Mesenchymal stem cell (in vitro differentiated cells and primary cell): ENCODE measurements at regions not wholly inside any gene's neighbourhood (a gene's known extent, or its start where the extent isn't known, plus 50 kb on each side); places are given as distances from the start of the nearest gene placed in this dataset.
A peak's percentile ranks its signal among the peaks of the same experiment; 100 is the strongest.

Experiments
- DNase-seq: peaks from one replicate; pipeline ENCODE4 v3.0.0-alpha.2; 2013
- H2AFZ ChIP-seq: one replicate; pipeline ENCODE4 v1.6.1; 2013; ENCODE audit warnings: low read depth, mild to moderate bottlenecking, control low read depth, inconsistent platforms, low read length, moderate library complexity
- H2AK5ac ChIP-seq: 2 replicates; pipeline ENCODE4 v1.6.1; 2013; ENCODE audit warnings: low read length, moderate library complexity, mild to moderate bottlenecking, inconsistent platforms; ENCODE audit not compliant: severe bottlenecking
- H2BK120ac ChIP-seq: one replicate; pipeline ENCODE4 v1.6.1; 2013; ENCODE audit warnings: low read depth, mild to moderate bottlenecking, inconsistent platforms, low read length, moderate library complexity
- H2BK12ac ChIP-seq, 2 experiments: one replicate each; pipeline ENCODE4 v1.6.1; 2013; ENCODE audit warnings: inconsistent platforms in 2 of 2, low read length in 2 of 2, mild to moderate bottlenecking in 2 of 2, moderate library complexity in 2 of 2, control low read depth in 1 of 2
- H2BK15ac ChIP-seq: one replicate; pipeline ENCODE4 v1.6.1; 2013; ENCODE audit warnings: mild to moderate bottlenecking, low read depth, inconsistent platforms; ENCODE audit not compliant: poor library complexity, severe bottlenecking
- H2BK5ac ChIP-seq: 2 replicates; pipeline ENCODE4 v1.6.1; 2013; ENCODE audit warnings: low read depth, mild to moderate bottlenecking, low read length, control low read depth, inconsistent platforms; ENCODE audit not compliant: poor library complexity, severe bottlenecking
- H3K14ac ChIP-seq, 2 experiments: one replicate each; pipeline ENCODE4 v1.6.1; 2013; ENCODE audit warnings: inconsistent platforms in 2 of 2, low read length in 2 of 2, control low read depth in 1 of 2, mild to moderate bottlenecking in 1 of 2, moderate library complexity in 1 of 2
- H3K18ac ChIP-seq, 2 experiments: one replicate each; pipeline ENCODE4 v1.6.1; 2013; ENCODE audit warnings: inconsistent platforms in 2 of 2, low read length in 2 of 2, control low read depth in 1 of 2, low read depth in 1 of 2, mild to moderate bottlenecking in 1 of 2
- H3K23ac ChIP-seq, 2 experiments: one replicate each; pipeline ENCODE4 v1.6.1; 2013; ENCODE audit warnings: inconsistent platforms in 2 of 2, low read length in 2 of 2, mild to moderate bottlenecking in 2 of 2, moderate library complexity in 2 of 2, control low read depth in 1 of 2
- H3K27ac ChIP-seq: 2 replicates; pipeline ENCODE4 v1.5.1; 2013; ENCODE audit warnings: mild to moderate bottlenecking, moderate library complexity, low read length, control low read depth, inconsistent platforms; ENCODE audit not compliant: poor library complexity, severe bottlenecking
- H3K27me3 ChIP-seq, 2 experiments: 2 replicates each; pipeline versions ENCODE4 v1.6.1 to v1.7.0; 2013; ENCODE audit warnings: low read length in 2 of 2, mild to moderate bottlenecking in 2 of 2, moderate library complexity in 2 of 2, control low read depth in 1 of 2, inconsistent platforms in 1 of 2; ENCODE audit not compliant: control insufficient read depth in 1 of 2, insufficient read depth in 1 of 2
- H3K36me3 ChIP-seq, 2 experiments: 2 replicates each; pipeline versions ENCODE4 v1.6.1 to v1.7.0; 2013; ENCODE audit warnings: low read length in 2 of 2, control low read depth in 1 of 2, inconsistent platforms in 1 of 2, low read depth in 1 of 2, mild to moderate bottlenecking in 1 of 2; ENCODE audit not compliant: insufficient read depth in 2 of 2, control insufficient read depth in 1 of 2
- H3K4ac ChIP-seq, 2 experiments: one replicate each; pipeline ENCODE4 v1.6.1; 2013; ENCODE audit warnings: inconsistent platforms in 2 of 2, low read length in 2 of 2, mild to moderate bottlenecking in 2 of 2, moderate library complexity in 2 of 2, control low read depth in 1 of 2, low read depth in 1 of 2
- H3K4me1 ChIP-seq: 2 replicates; pipeline ENCODE4 v1.6.1; 2013; ENCODE audit warnings: low read depth, low read length, control low read depth; ENCODE audit not compliant: control insufficient read depth, insufficient read depth
- H3K4me2 ChIP-seq: 2 replicates; pipeline ENCODE4 v1.6.1; 2013; ENCODE audit warnings: low read length, mild to moderate bottlenecking, inconsistent platforms; ENCODE audit not compliant: poor library complexity, severe bottlenecking
- H3K4me3 ChIP-seq, 2 experiments: 2 replicates each; pipeline versions ENCODE4 v1.5.1 to v1.7.0; 2013; ENCODE audit warnings: low read length in 2 of 2, mild to moderate bottlenecking in 2 of 2, control low read depth in 1 of 2, low read depth in 1 of 2; ENCODE audit not compliant: insufficient read depth in 1 of 2
- H3K79me1 ChIP-seq: replicated peaks from 2 replicates; pipeline ENCODE4 v1.6.1; 2013; ENCODE audit warnings: mild to moderate bottlenecking, control low read depth, low read length, inconsistent platforms; ENCODE audit not compliant: poor library complexity, severe bottlenecking
- H3K9ac ChIP-seq: 2 replicates; pipeline ENCODE4 v1.7.0; 2013; ENCODE audit warnings: mild to moderate bottlenecking, low read length, moderate library complexity
- H3K9me3 ChIP-seq: 2 replicates; pipeline ENCODE4 v1.7.0; 2013; ENCODE audit warnings: mild to moderate bottlenecking, low read length; ENCODE audit not compliant: control insufficient read depth
- H4K8ac ChIP-seq: one replicate; pipeline ENCODE4 v1.6.1; 2013; ENCODE audit warnings: inconsistent platforms, mild to moderate bottlenecking, low read length, moderate library complexity
- H4K91ac ChIP-seq: one replicate; pipeline ENCODE4 v1.6.1; 2013; ENCODE audit warnings: mild to moderate bottlenecking, low read length, inconsistent platforms
- WGBS: methylation state at CpG from one replicate; pipeline ENCODE4 v1.1.7; 2013; ENCODE audit warnings: mixed read lengths; 5-methylcytosine and 5-hydroxymethylcytosine counted together

- H3K4me3 ChIP-seq: peak overlapping the region in 1 of 2 experiments; percentile 10
- H3K4ac ChIP-seq: no peak overlapping the region
- H3K18ac ChIP-seq: peak overlapping the region; percentile 37 to 75
- H2BK120ac ChIP-seq: no peak overlapping the region
- no peaks in the 10 kb centered on the region for H3K79me1 ChIP-seq
- no peak overlapping the region for H2BK15ac ChIP-seq
- peak; percentile 79 for DNase-seq
- H4K8ac ChIP-seq: no peak overlapping the region
- peaks cover 0 to 6% of the 10 kb centered on the region in 2 experiments for H3K27me3 ChIP-seq
- no peak overlapping the region for H3K27ac ChIP-seq
- no peak overlapping the region for H3K23ac ChIP-seq
- H3K9ac ChIP-seq: peak overlapping the region; percentile 33
- H3K4me2 ChIP-seq: no peak overlapping the region
- H3K4me1 ChIP-seq: peaks cover 4% of the 10 kb centered on the region
- no peak overlapping the region for H2BK5ac ChIP-seq
- H4K91ac ChIP-seq: no peak overlapping the region
- no peaks in the 10 kb centered on the region for H3K36me3 ChIP-seq
- H2AFZ ChIP-seq: no peak overlapping the region
- no peak overlapping the region for H2AK5ac ChIP-seq
- 54% methylated on average over 5 of the region's 6 CpGs for WGBS
- no peaks in the 10 kb centered on the region for H3K9me3 ChIP-seq
- H3K14ac ChIP-seq: no peak overlapping the region
- H2BK12ac ChIP-seq: peak overlapping the region in 1 of 2 experiments; percentile 86
These were observed 60.8 kb upstream of the ARHGEF3 start for GRCh38 chr3:56862352-56863062.

DNA sequence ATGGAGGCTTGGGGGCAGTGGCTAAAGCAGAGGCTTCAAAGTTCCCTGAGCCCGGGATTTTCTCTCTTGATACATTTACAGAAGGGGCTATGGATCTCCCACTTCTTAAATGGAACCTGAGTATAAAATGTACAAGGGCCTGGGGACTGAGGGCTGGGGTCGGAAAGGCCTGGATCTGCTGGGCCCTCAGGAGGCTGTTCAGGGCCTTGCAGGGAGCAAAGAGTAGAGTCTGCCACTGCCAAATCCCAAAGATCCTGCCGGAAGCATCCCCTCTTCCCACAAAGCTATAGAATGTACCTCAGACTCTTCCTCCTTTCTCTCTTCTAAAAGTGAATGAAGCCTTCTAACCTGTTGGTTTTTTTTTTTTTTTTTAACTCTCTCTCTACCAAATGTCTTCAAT lies 59.8 kb upstream of the ARHGEF3 start:
- no peak overlapping the region for H2BK5ac ChIP-seq
- no peak overlapping the region for H4K91ac ChIP-seq
- H2BK15ac ChIP-seq: no peak overlapping the region
- peaks cover 4% of the 10 kb centered on the region for H3K4me1 ChIP-seq
- H3K27ac ChIP-seq: no peak overlapping the region
- no peaks in the 10 kb centered on the region for H3K79me1 ChIP-seq
- no peak overlapping the region for H3K4me3 ChIP-seq
- H2BK12ac ChIP-seq: no peak overlapping the region
- no peak overlapping the region for H4K8ac ChIP-seq
- peak overlapping the region in 1 of 2 experiments; percentile 12 for H3K4ac ChIP-seq
- no peak overlapping the region for H2AFZ ChIP-seq
- no peak overlapping the region for H3K23ac ChIP-seq
- WGBS: 49% methylated on average over 2 of the region's 3 CpGs
- H3K27me3 ChIP-seq: peaks cover 0 to 6% of the 10 kb centered on the region in 2 experiments
- no peak for DNase-seq
- no peak overlapping the region for H3K18ac ChIP-seq
- no peak overlapping the region for H3K4me2 ChIP-seq
- H3K9me3 ChIP-seq: no peaks in the 10 kb centered on the region
- no peak overlapping the region for H3K14ac ChIP-seq
- no peak overlapping the region for H2BK120ac ChIP-seq
- no peaks in the 10 kb centered on the region for H3K36me3 ChIP-seq
- H3K9ac ChIP-seq: no peak overlapping the region
- no peak overlapping the region for H2AK5ac ChIP-seq

DNA sequence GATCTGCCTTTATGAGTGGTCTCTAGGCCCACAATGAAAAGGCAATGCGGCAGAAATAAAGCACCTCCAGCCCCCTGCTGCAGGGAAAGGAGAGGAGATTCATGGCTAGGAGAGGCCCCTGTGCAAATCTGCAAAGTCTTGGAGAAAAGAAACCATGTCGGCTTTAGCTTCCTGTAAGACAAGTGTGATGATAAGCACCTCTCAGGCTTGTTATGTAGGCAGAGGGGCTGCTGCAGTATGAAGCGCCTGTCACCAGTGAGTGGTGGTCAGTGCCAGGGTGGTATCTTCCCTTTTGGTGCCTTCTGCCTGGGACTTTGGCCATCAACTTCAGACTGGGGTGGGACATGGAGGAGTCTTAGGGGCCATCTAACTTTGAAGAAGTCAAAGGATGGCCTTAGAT lies 59.2 kb upstream of the ARHGEF3 start:
- DNase-seq: no peak
- H3K18ac ChIP-seq: peak overlapping the region in 1 of 2 experiments; percentile 11
- 87% methylated on average over 3 of the region's 3 CpGs for WGBS
- H3K14ac ChIP-seq: no peak overlapping the region
- H4K8ac ChIP-seq: no peak overlapping the region
- H3K36me3 ChIP-seq: no peaks in the 10 kb centered on the region
- no peak overlapping the region for H3K4me3 ChIP-seq
- no peak overlapping the region for H2BK15ac ChIP-seq
- H2BK120ac ChIP-seq: no peak overlapping the region
- no peak overlapping the region for H2BK12ac ChIP-seq
- no peak overlapping the region for H2BK5ac ChIP-seq
- H3K79me1 ChIP-seq: no peaks in the 10 kb centered on the region
- H3K4me1 ChIP-seq: peaks cover 4% of the 10 kb centered on the region
- H3K27ac ChIP-seq: no peak overlapping the region
- H2AFZ ChIP-seq: no peak overlapping the region
- peaks cover 0 to 6% of the 10 kb centered on the region in 2 experiments for H3K27me3 ChIP-seq
- no peak overlapping the region for H3K9ac ChIP-seq
- H3K4ac ChIP-seq: peak overlapping the region in 1 of 2 experiments; percentile 15
- no peak overlapping the region for H3K4me2 ChIP-seq
- no peak overlapping the region for H3K23ac ChIP-seq
- H3K9me3 ChIP-seq: no peaks in the 10 kb centered on the region
- H2AK5ac ChIP-seq: no peak overlapping the region
- H4K91ac ChIP-seq: no peak overlapping the region

DNA sequence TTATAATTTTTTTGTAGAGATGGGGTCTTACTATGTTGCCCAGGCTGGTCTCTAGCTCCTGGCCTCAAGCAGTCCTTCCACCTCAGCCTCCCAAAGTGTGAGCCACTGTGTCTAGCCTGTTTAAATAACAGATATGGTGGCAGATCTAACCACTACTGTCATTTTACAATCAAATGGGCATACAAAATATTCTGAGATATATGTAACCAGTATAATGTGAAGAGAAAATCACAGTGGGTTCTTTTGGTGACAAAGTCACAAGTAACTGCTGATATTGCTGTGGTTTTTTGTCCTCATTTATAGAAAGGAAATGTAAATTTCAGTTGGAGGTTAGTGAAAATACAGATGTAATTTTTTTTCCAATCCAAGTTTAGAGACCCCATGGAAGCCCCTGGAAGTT lies 58.6 kb upstream of the ARHGEF3 start:
- Histone ChIP-seq H3K4me1 (peaks cover 4% of the 10 kb centered on the region), H2BK15ac (no peak overlapping the region), H3K79me1 (no peaks in the 10 kb centered on the region), H3K4me2 (no peak overlapping the region), H3K14ac (no peak overlapping the region), H4K8ac (no peak overlapping the region), H3K9me3 (no peaks in the 10 kb centered on the region), H3K9ac (no peak overlapping the region), H2BK120ac (no peak overlapping the region), H3K36me3 (no peaks in the 10 kb centered on the region), H3K27me3 (peaks cover 0 to 6% of the 10 kb centered on the region in 2 experiments), H2BK12ac (no peak overlapping the region), H2AFZ (no peak overlapping the region), H3K27ac (no peak overlapping the region), H2BK5ac (no peak overlapping the region), H3K23ac (no peak overlapping the region), H2AK5ac (no peak overlapping the region), H4K91ac (no peak overlapping the region), H3K4me3 (no peak overlapping the region), H3K4ac (no peak overlapping the region), H3K18ac (no peak overlapping the region)
- DNase-seq: no peak
